ENCODE measurements at regions not wholly inside any gene's neighbourhood (a gene's known extent, or its start where the extent isn't known, plus 50 kb on each side); places are given as distances from the start of the nearest gene placed in this dataset.

DNA sequence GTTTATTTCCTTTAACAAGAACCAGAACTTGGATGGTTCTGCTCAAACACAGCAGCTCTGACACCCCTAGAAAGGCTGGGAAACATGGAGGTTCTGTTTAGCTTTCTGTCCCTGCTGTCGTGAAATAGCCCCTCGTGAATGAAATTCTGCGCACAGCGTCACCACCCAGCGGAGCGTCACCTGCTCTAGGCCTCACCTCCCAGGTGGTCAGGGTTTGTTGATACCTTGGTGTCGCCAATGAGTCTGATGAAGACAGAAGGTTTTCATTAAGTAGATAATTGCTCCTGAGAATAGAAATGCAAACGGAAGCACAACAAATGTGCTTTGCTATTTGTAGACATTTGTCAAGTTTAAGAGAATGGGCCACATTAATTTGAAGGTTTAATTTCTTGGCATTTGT lies 135.1 kb downstream of the EDN3 start:
- DNase-seq (ENCODE audit: low read depth) = no peak

DNA sequence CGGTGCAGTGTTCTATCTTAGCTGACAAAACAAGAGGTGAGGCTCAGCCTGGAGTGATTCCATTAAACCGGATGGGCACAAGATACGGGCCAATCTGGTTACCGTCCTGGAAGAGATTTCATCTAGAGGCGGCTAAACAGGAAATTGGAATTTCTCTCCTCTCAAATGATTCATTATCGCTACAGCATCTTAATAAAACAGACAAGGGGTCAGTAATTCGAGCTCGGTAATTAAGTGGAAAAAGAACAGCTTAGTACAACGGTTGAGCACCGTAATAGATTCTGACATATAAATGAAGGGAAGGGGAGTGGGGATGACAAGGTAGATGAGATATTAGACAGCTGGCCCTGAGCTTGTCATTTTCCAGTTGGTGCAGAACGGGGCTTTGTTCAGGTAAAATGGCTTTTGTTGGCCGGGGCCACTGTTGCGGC lies 137.2 kb downstream of the EDN3 start:
- DNase-seq (ENCODE audit: low read depth) = no peak

DNA sequence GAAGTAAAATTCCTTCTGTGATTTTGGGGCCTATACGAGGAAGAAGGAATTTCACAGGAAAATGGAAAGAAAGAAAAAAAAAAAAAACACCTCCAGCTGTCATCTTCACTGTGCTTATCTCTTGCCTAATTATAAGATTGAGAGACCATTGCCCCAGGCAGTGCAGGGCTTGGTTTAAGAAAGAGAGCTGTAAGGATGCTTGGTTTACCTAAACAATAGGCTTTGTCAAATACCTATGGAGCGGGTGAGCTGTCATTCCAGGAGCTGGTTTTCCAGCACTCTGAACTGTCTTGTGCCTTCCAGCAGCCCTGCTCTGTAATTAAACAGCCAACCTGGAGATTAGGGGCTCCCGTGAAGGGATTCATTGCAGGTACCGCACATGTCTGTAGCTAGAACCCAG lies 137.8 kb downstream of the EDN3 start:
- DNase-seq (ENCODE audit: low read depth) = no peak

DNA sequence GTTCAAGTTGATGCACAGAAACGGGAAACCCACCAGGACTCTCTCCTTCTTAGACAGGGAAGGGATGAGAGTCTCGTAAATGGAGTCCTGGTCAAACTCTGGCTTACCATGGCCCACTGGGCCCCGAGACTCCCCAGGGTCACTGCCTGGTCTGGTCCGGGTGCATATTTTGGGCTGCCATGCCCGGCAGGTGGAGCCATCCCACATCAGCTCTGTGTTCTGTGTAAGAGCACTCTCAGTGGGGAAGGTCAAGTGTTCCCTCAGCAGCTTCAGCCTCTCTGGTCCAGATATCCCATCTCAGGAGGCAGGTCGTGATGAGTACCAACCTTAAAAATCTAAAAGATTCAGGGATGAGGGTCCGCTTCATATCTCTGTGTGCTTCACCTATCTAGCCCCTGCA lies 138.8 kb downstream of the EDN3 start:
- DNase-seq (ENCODE audit: low read depth) = no peak

DNA sequence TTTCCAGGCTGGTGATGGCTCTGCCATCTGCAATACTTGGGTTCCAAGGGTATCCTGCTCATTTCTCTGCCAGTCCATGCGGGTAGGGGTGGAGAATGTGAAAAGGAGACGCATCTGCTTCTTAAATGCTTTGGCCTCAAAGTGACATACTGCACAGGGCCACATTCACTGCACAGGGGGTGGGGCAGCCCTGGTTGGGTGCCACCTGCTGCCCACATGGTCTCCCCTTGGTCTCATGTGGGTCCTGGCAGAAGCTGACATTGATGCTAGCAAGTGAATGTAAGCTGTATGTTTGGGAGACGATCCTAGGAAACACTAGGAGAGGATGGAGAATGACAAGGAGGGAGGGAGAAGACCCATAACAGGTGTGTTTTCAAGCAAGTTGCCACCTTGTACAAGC lies 140.9 kb downstream of the EDN3 start:
- DNase-seq (ENCODE audit: low read depth) = no peak

DNA sequence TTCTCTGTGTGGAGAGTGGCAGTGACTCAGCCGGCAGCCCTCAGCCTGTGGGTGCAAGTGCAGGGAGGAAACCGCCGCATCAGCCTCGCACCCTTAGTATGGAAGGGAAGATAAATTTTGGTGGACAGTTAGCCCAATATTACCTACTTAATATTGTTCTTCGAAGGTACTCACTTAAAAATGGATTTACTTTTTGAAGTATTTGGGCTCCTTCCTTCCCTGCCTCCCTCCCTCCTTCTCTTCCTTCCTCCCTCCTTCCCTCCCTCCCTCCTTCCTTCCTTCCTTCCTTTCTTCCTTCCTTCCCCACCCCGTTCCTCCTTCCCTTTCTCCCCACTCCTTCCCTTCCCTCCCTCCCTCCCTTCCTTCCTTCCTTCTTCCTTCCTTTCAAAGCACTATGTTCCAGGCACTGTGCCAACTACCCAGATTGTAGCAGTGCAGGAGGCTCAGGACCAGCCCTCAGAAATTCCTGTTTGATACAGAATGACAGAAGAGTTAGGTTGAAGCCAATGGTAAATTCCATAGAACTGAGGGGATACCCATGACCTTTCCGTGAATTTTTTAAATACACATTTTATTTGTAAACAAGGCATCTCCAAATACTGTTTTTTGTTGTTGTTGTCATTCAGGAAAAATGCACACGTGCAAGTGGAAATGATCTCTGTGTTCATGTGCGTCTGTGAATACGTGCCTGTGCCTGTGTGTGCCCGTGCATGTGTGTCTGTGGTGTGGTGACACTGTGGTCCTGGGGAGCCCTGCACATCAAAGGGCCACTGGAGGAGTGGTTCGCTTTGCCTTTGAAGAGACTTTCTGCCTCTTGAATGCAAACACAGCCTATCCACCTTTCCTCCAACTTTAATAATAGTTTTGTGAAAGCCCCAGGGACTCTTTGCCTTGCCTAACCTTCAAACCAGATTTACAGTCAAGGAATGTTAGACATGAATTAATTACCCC lies 141.7 kb downstream of the EDN3 start:
- no peak for DNase-seq (ENCODE audit: low read depth)

DNA sequence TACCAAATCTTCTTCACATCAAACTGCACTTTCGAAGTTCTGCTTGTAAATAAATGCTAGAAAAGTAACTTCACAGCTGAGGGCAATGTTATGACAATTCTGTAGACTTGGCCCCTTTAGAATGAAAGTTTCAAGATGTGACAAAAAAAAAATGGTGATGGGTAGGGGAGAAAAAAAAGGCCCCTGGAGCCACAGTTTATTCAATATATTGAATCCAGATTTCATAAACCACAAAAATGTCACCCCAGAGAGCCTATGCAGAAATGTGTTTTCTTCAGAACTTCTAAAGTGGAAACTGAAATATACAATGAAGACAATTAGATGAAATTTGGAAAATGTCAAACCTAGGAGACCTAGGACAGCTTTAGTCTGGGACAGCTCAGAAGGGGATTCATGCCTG lies 143.1 kb downstream of the EDN3 start:
- DNase-seq (ENCODE audit: low read depth) = no peak

DNA sequence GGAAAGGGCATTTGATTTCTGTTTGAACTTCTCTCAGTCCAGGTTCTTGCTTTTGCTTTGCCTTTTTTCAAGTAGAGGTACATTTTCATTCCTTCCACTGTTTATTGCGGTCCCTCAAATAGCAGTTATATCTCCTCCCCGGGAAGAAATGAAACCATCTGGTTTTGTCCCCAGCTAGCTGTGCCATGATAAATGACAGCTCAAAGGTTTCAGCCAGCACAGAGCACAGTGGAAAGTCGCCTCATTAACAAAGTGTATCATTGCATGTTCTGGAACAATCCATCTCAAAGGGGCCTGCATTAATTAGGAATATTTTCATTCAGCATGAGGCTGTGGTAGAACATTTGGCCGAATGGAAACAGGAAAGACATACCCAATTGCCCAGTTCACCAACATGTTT lies 146.0 kb downstream of the EDN3 start:
- DNase-seq (ENCODE audit: low read depth) = no peak

DNA sequence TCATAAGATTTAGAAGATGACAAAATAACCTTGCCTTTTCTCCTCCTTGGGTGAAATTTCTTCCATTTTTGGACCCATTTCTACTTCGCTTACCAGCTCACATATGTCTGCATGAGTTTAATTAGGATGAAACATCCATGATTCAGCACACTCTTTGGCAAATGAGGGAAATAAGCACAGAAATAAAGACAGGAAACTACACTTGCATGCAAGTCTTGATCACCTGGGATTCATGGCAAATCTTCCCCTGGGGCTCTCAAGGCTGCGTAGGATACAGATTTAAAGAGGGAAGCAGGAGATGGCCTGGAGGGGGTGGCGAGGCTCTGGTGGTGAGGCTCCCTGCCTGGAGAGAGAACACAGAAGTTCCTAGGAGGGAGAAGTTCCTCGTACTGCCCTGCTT lies 147.8 kb downstream of the EDN3 start:
- no peak for DNase-seq (ENCODE audit: low read depth)

DNA sequence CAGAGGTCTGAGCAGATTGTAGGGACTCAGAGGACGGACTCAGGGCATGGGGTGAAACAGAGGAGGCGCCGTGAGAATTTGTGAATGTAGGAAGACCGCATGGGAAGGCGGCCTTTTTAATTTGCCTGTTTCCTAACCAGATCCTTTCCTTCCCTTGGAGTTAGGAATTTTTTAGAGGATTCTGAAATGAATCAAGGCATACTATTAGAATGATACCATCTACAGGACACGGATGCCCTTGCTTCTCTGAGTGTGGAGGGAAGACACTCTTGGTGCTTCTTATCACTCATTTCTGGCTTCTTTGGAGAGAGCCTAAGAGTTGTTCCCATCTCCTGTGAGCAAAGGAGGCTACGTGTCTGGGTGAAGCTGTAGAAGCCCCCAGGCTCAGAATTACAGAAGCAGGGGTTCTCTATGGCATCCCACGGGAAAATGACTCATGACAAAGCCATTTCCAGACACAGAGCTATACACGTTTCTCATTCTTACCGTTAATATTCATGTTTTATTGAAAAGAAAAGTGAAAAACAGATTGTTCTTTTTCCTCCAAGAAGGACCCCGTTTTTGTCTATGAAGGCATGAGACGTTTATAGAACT lies 148.5 kb downstream of the EDN3 start:
- no peak for DNase-seq (ENCODE audit: low read depth)

DNA sequence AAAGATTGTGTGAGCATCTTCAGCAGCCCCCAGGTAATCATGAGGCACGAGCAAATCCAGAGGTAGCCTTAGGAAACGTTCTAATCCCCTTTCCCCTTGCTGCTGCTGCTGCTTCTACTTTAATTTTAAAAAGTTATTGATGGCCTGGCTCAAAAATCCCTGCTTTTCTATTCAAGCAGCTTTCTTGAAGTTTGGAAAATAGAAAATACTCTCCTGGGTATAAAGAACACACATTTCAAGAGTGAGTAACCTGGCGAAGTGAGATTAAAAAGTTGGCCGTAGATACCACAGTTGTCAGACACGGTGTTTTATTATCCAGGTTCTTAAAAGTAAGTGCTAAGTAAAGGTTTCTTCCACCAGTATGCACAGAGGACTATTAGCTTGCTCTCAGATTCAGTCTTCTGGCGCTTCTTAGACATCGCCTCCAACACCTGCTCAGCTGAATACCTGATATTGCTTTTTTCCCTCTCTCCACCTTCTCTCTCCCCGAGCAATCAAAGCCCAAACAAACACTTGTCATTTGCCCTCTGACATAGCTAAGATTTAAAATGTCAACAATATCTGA lies 150.7 kb downstream of the EDN3 start:
- DNase-seq (ENCODE audit: low read depth) = no peak

DNA sequence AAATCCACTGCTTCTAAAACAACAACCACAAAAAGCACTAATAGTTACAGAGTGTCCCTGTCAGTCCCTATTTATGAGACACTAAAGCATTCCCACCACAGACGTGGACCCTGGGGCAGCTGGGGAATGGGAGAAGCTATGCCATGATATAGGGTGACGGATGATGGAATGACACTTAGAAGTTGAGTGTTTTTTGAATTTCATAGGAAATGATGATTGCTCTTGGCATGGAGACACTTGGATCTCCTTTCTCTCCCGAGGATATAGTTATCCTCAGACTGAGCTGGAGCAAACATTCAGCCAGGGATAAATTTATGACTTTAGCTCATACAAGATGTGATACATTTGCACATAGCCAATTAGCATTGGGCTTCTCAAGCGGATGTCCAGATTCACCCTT lies 151.2 kb downstream of the EDN3 start:
- DNase-seq (ENCODE audit: low read depth) = no peak

DNA sequence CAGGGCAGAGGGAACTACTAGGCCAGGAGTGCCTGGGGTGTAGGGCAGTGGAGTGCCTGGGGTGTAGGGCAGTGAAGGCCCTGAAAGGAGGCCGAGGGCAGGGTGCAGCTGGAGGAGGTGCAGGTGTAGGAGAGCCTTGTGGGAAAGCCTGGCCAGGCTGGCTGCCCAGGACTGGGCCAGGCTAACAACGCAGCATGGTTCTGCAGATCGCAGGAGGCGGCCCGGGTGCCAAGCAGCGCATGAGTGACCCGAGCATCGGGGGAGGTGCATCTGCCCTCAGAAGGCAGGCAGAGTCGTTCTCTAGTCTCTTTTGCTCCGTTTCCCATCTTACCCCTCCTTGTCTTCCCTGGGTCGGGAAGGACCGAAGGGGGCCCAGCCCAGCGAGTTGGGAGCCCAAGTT lies 151.5 kb upstream of the PHACTR3 start:
- no peak for DNase-seq (ENCODE audit: low read depth)

DNA sequence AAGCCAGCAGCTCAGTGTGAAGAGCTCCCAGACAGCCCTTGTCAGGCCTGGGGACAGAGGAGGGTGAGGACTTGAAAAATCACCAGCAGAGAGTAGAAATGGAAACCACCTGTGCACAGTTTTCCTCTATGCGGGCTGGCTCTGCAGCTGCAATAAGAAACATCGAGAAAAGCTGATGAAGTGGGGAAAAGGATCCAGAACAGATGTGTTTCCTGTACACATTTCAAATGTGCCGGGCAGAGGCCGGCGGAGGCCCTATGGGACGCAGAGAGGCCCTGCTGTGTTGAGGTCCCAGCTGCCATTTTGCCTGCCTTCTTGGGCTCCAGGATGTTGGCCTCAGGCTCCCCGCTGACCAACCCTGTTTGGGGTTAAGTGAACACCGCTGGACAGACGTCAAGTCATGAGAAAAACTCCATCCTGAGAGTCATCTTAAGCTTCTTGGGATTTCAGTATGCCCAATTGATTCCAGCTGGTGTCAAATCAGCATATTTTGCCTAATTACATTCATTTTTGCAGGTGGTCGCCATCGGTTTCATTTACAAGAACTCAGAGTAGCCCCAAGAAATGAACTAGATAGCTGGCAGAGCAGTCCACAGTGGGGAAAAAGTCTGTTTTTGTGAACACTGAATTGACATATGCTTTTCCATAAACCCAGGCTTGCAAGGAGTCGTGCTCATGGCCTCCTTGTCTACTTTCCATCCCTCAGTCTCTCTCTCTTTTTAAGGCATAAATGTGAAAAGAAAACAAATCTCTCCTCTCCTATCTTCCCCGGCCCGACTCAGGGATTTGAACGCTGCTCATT lies 150.4 kb upstream of the PHACTR3 start:
- DNase-seq (ENCODE audit: low read depth) = no peak

DNA sequence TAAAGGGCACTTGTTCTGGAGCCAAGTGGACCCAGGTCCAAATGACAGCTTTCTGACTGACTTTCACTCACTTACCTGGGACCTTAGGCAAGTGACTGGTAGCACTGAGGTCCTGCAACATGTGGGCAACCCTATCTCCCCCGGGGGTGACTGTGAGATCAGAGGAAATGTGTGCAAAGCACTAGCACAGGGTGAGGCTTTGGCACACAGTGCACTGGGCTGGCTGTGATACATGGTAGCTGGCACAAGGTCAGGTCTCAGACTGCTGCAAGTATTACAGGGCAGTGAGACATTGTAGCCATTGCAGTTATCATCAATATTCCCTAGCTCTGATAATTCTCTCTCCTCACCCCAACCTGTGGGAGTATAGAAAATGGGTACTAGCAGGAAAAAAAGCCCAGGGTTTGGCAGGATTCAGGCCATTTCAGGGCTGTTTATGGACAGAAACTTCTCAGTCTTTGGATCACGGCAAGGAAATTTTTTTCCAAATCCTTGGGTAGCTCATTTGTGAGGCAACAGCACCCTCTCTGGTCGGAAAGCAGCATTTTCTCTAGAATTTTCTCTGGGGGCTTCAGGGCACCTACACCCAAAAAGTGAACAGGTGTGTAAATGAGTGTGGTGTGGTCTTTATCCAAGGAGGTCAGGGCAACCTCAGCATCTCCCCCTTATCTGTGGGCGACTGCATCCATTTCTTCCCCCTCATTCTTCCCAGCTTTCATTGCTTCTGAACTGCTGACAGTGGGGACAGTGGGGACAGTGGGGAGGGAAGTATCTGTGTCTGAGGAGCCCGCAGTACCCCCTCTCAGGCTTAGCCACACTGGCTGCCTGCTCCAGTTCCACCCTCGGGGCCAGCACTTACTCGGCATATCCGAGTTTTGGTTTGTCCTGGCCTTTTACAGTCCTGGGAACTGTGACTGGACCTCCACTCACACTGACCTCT lies 148.7 kb upstream of the PHACTR3 start:
- DNase-seq (ENCODE audit: low read depth) = peak; percentile 6

DNA sequence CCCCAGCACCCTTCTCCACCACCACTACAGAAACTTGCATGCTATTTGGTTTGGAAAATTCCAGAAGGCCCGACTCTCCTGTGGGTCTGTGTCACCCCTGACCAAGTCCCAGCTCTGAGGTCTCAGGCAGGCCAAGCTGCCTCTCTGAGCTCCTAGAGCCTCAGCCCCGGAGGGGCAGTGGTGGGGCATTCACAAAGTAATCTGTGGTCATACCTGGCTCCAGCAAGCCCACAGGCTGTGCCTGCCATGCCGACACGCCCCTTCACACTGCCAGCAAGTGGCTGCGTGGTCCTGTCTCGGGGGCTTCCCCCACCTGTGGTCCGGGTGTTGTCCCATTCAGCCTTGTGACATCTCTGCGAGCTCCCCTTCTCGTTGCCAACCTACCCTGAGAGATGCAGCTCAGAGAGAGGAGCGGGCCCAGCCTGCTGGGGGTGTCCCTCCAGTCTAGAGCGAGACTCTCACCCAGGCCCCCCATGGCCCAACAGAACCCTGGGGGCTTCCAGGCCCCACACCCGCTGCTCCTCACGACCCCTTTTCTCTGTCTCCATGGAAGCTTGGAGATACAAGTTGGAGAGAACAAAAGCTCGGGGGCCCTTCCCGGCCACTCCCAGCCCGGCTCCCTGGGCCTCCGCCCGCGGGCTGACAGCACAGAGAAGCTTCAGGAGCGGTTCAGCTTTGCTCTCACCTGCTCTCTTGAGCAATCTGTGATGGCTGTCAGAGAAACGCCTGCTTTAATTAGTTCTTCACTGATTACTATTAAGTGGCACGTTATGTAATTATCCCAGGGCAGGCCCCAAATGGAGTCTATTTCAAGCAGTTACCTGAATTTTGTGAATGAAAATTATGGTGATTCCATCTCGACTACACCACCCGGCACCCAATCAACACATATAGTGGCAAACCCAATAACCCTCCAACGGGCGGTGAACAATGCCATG lies 147.7 kb upstream of the PHACTR3 start:
- DNase-seq (ENCODE audit: low read depth) = no peak

DNA sequence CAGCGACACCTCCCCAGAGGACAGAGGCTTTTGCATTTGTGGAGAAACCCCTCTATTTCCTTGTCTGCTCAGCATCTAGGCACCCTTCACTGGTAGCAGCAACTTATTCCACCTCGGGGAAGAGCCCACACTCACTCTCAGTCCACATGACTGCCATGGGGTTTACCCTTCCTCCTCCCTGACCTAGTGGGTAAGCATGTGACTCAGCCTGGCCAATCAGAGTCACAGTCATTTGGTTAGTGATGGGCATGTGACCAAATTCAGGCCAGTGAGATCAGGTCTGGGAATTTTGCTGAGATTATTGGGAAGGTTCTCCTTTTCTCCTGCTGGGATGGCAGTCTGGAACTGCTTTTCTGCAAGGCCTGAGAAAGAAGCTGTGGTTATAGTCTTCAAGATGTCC lies 145.7 kb upstream of the PHACTR3 start:
- DNase-seq (ENCODE audit: low read depth) = no peak

DNA sequence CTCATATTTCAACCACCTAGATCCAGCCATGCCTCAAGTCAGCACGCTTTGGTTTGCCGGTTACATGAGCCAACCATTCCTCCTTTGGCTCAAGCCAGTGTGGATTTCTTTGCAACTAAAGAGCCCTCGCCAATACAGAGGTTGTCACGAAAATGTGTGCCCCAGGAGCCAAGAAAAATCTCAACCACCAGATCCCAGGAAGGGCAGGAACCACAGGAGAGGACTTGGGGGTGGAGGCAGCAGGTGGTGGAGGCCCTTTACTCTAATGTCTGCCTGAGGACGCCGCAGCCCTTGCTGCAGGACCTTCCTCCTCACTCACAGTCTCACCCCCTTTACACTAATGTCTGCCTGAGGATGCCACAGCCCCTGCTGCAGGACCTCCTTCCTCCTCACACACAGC lies 144.8 kb upstream of the PHACTR3 start:
- no peak for DNase-seq (ENCODE audit: low read depth)

DNA sequence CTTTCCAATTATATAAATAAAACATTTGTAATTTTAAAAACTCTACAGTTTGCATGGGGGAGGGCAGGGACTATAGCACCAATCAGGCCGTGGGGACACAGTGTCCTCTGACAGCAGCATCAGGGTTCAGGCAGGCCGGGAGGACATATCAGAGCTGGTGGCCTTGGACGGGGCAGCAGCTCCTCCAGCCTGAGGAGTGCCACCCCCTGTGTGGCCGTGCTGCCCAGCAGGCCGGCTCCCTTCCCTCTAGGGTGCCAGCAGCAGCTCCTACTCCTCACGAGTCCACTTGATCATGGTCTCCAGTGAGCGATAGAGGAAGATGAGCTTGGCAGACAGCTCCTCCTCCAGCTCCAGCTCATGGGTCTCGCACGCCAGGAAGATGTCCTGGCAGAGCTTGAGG lies 144.0 kb upstream of the PHACTR3 start:
- DNase-seq (ENCODE audit: low read depth) = no peak

DNA sequence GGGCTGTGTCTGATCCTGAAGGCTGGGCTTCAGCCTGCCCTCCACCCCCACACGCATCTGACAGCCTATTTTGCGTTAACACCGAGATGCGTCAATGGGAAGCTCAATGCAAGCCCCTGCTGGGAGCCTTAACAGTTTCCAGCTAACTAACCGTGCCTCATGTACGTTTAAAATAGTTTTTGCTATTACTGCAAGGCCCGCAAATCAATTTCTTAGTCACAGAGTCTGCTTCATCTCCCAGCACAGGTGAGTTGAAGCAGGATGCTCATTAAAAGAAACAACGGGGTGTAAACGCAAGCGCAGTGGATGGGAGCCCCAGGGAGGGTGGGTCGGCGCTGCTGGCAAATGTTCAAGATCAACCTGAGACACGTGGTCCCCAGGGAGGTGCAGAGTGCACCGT lies 142.8 kb upstream of the PHACTR3 start:
- no peak for DNase-seq (ENCODE audit: low read depth)

Data from stromal cell of bone marrow (primary cell).